Sigmoid colon (tissue), 3 donors: ENCODE measurements at regions not wholly inside any gene's neighbourhood (a gene's known extent, or its start where the extent isn't known, plus 50 kb on each side); places are given as distances from the start of the nearest gene placed in this dataset.

Experiments
- POLR2A ChIP-seq, 2 donors: fragments of 450-650 bp; IDR thresholded peaks; one replicate each; pipeline ENCODE4 v1.6.1; 2016; ENCODE audit warnings: antibody characterized with exemption in 2 of 2, mild to moderate bottlenecking in 2 of 2, moderate library complexity in 2 of 2
- TF ChIP-seq, protein P1 (sequence below), 4 experiments: fragments of 450-650 bp in 3 of 4; fragments of 200-600 bp in 1 of 4; IDR thresholded peaks; one replicate each; pipeline ENCODE4 v1.5.1; 2016 to 2019; ENCODE audit warnings: antibody characterized with exemption in 4 of 4, mild to moderate bottlenecking in 3 of 4, moderate library complexity in 2 of 4

DNA sequence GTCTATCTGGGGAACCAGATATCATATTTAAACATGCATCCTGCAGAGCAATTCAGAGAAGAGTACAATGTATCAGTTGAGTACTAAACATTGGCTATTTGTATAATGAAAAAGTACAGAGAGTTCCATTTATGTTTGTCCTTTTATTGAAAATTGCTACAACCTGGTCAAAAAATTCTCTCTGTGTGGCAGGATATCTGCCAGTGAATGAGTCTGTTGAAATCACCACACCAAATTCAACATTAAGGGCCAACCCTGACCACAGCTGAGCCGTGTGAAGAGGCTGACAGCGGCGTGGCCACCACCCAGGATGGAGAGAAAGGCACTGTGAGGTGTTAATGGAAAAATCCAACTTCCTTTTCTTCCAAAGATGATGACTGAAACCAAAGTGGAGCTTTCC lies 422.7 kb upstream of the PIK3R1 start:
- TF ChIP-seq, protein P1, sequence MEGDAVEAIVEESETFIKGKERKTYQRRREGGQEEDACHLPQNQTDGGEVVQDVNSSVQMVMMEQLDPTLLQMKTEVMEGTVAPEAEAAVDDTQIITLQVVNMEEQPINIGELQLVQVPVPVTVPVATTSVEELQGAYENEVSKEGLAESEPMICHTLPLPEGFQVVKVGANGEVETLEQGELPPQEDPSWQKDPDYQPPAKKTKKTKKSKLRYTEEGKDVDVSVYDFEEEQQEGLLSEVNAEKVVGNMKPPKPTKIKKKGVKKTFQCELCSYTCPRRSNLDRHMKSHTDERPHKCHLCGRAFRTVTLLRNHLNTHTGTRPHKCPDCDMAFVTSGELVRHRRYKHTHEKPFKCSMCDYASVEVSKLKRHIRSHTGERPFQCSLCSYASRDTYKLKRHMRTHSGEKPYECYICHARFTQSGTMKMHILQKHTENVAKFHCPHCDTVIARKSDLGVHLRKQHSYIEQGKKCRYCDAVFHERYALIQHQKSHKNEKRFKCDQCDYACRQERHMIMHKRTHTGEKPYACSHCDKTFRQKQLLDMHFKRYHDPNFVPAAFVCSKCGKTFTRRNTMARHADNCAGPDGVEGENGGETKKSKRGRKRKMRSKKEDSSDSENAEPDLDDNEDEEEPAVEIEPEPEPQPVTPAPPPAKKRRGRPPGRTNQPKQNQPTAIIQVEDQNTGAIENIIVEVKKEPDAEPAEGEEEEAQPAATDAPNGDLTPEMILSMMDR (IDR thresholded peaks at IDR 0.05), result no peak
- TF ChIP-seq POLR2A (IDR thresholded peaks at IDR 0.05), result no peak
